ENCODE measurements at regions not wholly inside any gene's neighbourhood (a gene's known extent, or its start where the extent isn't known, plus 50 kb on each side); places are given as distances from the start of the nearest gene placed in this dataset.
"Not testable (repeated sequence)": the region's sequence is repeated elsewhere in the genome, so short reads cannot be mapped to it uniquely, and the experiment has no call there.

- DNase-seq (ENCODE audit: low read depth) = no peak
These were observed 260.9 kb upstream of the PLPP4 start for GRCh38 chr10:120195984-120196712.

- no peak for DNase-seq (ENCODE audit: low read depth)
These were observed 252.2 kb upstream of the PLPP4 start for GRCh38 chr10:120204877-120205276.

DNA sequence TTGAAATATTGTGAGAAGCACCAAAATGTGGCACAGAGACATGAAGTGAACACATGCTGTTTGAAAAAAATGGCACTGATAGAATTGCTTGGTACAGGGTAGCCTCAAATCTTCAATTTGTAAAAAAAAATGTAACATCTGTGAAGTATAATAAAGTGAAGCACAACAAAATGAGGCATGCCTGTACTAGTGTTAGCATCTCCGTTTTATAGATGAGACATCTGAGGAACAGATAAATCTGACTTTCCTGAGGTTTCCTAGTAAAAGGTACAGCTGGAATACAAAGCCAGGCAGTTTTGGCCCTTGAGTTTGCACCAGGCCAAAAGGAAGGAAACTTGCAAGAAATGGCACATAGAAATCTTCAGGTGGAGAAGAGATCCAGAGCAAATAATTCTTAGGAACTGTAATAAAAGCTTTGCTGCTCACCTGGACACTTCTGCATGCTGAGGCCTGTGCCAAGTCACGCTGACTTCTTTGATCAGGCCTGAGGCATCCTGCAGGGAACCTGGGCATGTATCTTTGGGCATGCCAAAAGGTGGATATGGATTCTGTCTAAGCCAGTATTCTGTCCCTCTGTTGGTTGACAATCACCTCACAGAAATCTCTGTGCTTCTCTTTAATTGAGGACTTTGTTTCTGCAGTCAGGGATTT, 251.5 kb upstream of the PLPP4 start:
- DNase-seq (ENCODE audit: low read depth) = no peak

GRCh38 chr10:120208488-120208887, 248.5 kb upstream of the PLPP4 start:
- no peak for DNase-seq (ENCODE audit: low read depth)

DNA sequence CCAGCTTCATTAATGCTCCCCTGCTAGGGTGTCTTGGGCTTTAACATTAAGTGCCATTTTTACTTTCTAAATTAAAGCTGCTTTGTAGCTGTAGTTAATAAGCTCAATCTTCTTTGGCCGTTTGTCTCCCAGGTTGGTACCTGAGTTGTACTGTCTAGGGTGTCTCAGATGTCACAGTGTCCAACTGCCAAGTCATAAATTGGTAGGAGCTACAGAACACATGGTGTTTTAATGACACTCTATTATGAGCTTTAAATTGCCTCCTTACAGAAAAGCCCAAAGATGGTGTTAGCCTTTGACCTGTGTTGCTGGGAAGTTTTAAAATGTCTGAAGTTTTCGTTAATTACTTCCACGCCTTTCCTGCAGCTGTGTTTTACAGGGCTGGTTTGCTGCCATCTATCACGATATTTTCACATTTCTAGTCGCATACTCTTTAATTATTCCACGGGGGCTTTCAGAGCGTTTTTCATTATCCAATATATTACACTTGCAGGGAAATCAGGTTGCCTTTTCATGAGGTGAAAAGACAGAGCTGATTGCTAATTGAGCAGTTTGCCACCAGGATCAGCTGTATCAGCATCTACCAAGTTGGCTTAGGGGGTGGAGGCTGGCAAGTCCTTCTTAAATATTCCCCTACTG, 247.8 kb upstream of the PLPP4 start:
- DNase-seq (ENCODE audit: low read depth) = no peak

DNA sequence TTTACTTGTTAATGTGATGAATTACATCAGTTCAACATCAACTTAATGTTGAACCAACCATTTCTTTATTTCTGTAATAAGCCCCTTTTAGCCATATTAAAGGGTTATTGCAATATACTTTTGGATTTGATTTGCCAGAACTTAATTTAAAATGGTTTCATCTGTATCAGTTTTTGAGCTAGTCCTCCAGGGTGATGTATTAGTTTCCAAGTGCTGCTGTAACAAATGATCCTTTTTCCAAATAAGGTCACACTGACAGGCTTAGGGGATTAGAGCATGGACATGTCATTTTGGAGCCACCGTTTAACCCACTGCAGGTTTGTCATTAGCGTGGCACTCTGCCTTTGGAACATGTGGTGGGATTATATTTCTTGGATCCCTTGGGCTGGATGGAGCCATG, 244.8 kb upstream of the PLPP4 start:
- DNase-seq (ENCODE audit: low read depth) = no peak

DNA sequence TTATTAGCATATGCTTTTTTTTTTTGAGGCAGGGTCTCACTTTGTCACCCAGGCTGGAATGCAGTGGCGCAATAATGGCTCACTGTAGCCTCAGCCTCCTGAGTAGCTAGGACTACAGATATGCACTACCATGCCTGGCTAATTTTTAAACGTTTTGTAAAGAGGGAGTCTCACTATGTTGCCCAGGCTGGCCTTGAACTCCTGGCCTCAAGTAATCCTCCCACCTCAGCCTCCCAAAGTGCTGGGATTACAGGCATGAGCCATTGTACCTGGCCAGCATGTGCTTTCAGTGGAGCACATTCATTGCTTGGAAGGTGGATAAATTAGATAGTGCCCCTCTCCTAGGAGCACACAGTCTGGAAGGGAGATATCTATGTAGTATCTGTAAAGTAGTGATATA, 243.7 kb upstream of the PLPP4 start:
- not testable (repeated sequence) for DNase-seq (ENCODE audit: low read depth)

GRCh38 chr10:120217736-120218135, 239.3 kb upstream of the PLPP4 start:
- DNase-seq (ENCODE audit: low read depth) = no peak

GRCh38 chr10:120221873-120222485, 235.0 kb upstream of the PLPP4 start:
- DNase-seq (ENCODE audit: low read depth) = no peak

GRCh38 chr10:120229641-120230040, 227.4 kb upstream of the PLPP4 start:
- no peak for DNase-seq (ENCODE audit: low read depth)

- DNase-seq (ENCODE audit: low read depth) = not testable (repeated sequence)
These were observed 217.3 kb upstream of the PLPP4 start for GRCh38 chr10:120239695-120240094.

- DNase-seq (ENCODE audit: low read depth) = no peak
These were observed 205.1 kb upstream of the PLPP4 start for GRCh38 chr10:120251821-120252442.

DNA sequence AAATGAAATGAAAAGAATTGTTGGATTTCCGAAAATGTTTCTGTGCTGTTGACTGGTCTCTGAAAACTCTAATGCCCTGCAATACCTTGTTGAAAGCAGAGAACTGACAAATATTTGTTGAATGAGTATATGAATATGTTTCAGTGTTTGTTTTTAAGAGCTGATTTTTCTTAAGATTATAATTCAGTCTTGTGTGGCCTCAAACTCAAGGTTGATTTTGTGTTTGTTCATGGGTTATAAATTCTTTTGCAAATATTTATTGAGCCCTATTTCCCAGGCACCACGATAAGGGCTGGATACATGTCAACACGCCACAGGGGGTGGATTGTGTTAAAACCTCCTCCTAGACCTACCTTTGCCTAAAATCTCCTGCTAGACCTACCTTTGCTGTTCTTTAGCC, 203.9 kb upstream of the PLPP4 start:
- DNase-seq (ENCODE audit: low read depth) = no peak

DNA sequence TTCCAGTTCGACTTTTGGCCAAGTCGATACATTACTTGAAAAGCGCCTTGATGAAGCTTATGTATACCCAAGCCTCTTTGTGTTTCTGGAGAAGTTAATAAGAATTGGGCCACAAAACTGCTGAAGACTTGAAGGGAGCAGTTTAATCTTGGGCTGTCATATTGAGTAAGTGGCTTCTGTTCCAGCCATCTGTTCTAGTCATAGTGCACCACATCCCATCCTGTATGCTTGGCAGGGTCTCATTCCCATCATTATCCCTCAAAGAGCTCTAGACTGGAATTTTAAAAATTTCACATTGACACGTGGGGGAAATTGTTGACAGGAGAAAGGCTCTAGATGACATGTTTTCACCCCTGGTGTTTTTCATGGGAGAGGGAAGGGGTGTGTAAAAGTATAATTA, 196.6 kb upstream of the PLPP4 start:
- DNase-seq (ENCODE audit: low read depth) = no peak

GRCh38 chr10:120262857-120263547, 194.0 kb upstream of the PLPP4 start:
- no peak for DNase-seq (ENCODE audit: low read depth)

DNA sequence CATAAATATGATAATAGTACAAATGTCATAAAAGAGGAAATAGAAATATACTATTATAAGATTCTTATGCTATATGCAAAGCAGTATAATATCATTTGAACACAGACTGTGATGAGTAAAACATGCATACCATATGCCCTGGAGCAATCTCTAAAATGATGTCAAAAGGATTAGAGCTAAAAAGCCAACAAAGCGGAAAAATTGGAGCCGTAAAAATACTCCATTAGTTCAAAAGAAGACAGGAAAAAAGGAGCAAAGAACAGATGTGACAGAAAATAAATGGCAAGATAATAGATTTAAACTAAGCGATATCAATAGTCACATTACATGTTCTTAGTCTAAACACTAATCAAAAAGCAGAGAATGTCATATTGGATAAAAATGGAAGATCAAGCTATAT, 191.0 kb upstream of the PLPP4 start:
- no peak for DNase-seq (ENCODE audit: low read depth)

DNA sequence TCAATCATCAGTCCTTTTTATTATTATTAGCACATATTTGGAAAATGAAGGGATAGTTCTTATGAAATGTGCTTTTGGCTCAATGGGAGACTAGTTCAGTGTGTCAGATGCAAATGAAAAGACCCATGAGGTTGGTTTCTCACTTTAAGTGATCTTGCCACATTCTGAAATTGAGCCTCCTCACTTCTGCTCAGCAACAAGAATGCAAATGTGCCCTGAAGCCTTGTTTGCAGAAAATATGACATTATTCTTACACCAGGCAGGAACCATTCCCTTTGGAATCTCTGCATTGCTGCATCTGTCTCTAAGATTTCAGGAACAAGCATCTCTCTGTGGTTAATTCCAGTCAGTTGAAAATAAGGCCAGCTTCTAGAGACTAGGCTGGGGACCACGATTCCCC, 186.1 kb upstream of the PLPP4 start:
- DNase-seq (ENCODE audit: low read depth) = no peak

GRCh38 chr10:120271696-120272095, 185.3 kb upstream of the PLPP4 start:
- no peak for DNase-seq (ENCODE audit: low read depth)

DNA sequence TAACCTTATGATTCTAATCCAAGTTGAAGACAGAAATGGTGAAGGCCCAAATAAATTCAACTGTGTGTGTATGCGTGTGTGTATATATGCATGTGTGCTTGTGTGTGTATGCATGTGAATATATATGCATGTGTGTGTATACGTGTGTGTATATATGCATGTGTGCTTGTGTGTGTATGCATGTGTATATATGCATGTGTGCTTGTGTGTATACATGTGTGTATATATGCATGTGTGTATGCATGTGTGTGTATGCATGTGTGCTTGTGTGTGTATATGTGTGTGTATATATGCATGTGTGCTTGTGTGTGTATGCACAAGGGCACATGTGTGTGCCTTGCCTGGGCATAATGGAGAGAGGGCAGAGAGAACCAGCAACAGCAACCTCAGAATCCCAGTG, 184.7 kb upstream of the PLPP4 start:
- no peak for DNase-seq (ENCODE audit: low read depth)

DNA sequence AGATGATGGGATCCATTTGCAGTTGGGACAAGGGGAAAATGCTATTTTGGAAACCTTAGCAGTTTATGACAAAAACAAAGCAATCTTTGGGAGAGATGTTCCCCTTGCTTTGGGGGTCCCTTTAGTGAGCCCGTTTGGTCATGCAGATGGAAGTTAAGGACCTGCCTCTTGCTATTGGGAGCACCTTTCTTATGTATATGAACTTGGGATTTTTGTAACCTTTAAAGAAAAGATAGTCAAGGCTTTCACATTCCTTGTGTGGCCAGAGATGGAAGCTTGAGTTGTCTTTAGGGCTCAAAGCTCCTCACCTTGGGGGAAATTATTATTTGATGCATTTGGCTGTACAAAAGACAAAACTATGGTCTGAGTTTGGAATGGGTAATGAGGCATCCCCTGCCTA, 179.0 kb upstream of the PLPP4 start:
- DNase-seq (ENCODE audit: low read depth) = no peak

DNA sequence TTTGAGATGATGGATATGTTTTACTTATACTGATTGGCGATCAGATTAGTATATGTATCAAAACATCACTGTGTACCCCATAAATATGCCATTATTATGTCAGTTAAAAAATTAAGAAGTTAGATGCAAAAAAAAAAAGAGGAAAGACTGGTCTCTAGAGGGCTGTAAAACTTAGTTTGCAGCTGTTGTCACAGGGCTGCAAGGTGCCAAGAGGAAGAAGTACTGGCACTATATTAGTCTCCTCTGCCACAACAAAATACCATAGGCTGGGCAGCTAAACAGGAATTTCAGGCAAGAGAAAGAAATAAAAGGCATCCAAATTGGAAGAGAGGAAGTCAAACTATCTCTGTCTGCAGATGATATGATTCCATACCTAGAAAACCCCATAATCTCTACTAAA, 177.8 kb upstream of the PLPP4 start:
- DNase-seq (ENCODE audit: low read depth) = no peak

- DNase-seq (ENCODE audit: low read depth) = no peak
These were observed 174.6 kb upstream of the PLPP4 start for GRCh38 chr10:120282421-120282820.
